DOHH2 (cell line): ENCODE measurements at regions not wholly inside any gene's neighbourhood (a gene's known extent, or its start where the extent isn't known, plus 50 kb on each side); places are given as distances from the start of the nearest gene placed in this dataset.

Experiments
- H3F3A ChIP-seq: fragments of 200-600 bp; sonication (generic), shearing (Covaris generic); 2 replicates; pipeline ENCODE4 v1.6.0; 2016; ENCODE audit warnings: antibody characterized with exemption, mild to moderate bottlenecking; ENCODE audit not compliant: control insufficient read depth, insufficient read depth
- H3K27ac ChIP-seq: fragments of 200-600 bp; sonication (generic); 2 replicates; pipeline ENCODE4 v1.5.1; 2014; ENCODE audit warnings: low read depth, mild to moderate bottlenecking, low read length, moderate library complexity
- H3K27me3 ChIP-seq: fragments of 200-600 bp; sonication (generic); 2 replicates; pipeline ENCODE4 v1.6.1; 2014; ENCODE audit warnings: mild to moderate bottlenecking, low read length, mixed read lengths; ENCODE audit not compliant: control insufficient read depth
- H3K36me3 ChIP-seq: fragments of 200-600 bp; sonication (generic); 2 replicates; pipeline ENCODE4 v1.6.1; 2014; ENCODE audit warnings: mild to moderate bottlenecking, low read length, moderate library complexity, mixed read lengths; ENCODE audit not compliant: control insufficient read depth
- H3K4me1 ChIP-seq: fragments of 200-600 bp; sonication (generic); 2 replicates; pipeline ENCODE4 v1.6.1; 2014; ENCODE audit warnings: mild to moderate bottlenecking, low read length, mixed read lengths; ENCODE audit not compliant: control insufficient read depth
- H3K4me2 ChIP-seq: fragments of 200-600 bp; sonication (generic); 2 replicates; pipeline ENCODE4 v1.6.0; 2014; ENCODE audit warnings: mild to moderate bottlenecking, low read length, moderate library complexity
- H3K4me3 ChIP-seq: fragments of 200-600 bp; sonication (generic); 2 replicates; pipeline ENCODE4 v1.5.1; 2014; ENCODE audit warnings: mild to moderate bottlenecking, low read length, mixed read lengths
- H3K79me2 ChIP-seq: fragments of 200-600 bp; sonication (generic); 2 replicates; pipeline ENCODE4 v1.6.1; 2014; ENCODE audit warnings: mild to moderate bottlenecking, low read length, mixed read lengths; ENCODE audit not compliant: control insufficient read depth
- H3K9me2 ChIP-seq: fragments of 200-600 bp; sonication (generic); replicated peaks from 2 replicates; pipeline ENCODE4 v1.6.1; 2014; ENCODE audit warnings: mild to moderate bottlenecking, low read length, mixed read lengths; ENCODE audit not compliant: control insufficient read depth
- H3K9me3 ChIP-seq: fragments of 200-600 bp; sonication (generic); 2 replicates; pipeline ENCODE4 v1.6.1; 2014; ENCODE audit warnings: antibody characterized with exemption, low read length, mixed read lengths; ENCODE audit not compliant: control insufficient read depth, insufficient read depth
- H4K20me1 ChIP-seq: fragments of 200-600 bp; sonication (generic); 2 replicates; pipeline ENCODE4 v1.6.0; 2014; ENCODE audit warnings: low read depth, mild to moderate bottlenecking, antibody characterized with exemption, low read length, moderate library complexity; ENCODE audit not compliant: control insufficient read depth, insufficient read depth
- CTCF ChIP-seq: fragments of 200-600 bp; sonication (generic); IDR thresholded peaks from one replicate; pipeline ENCODE4 v1.5.1; 2014; ENCODE audit warnings: antibody characterized with exemption, mild to moderate bottlenecking, low read depth, low read length; ENCODE audit not compliant: poor library complexity, severe bottlenecking
- EZH2phosphoT487 ChIP-seq: fragments of 200-600 bp; sonication (generic); IDR thresholded peaks from 2 replicates; pipeline ENCODE4 v1.6.1; 2017; ENCODE audit warnings: borderline replicate concordance, mild to moderate bottlenecking, antibody characterized with exemption, low read length, moderate library complexity, mixed read lengths

GRCh38 chr2:206368484-206368883, 74.8 kb upstream of the ADAM23 start:
- H3K27ac ChIP-seq, result no peak overlapping the region
- H3K9me2 ChIP-seq, result no peaks in the 10 kb centered on the region
- no peaks in the 10 kb centered on the region for H3K4me1 ChIP-seq
- no peaks in the 10 kb centered on the region for H3K36me3 ChIP-seq
- H3K4me3 ChIP-seq, result no peak overlapping the region
- H3K79me2 ChIP-seq, result no peaks in the 10 kb centered on the region
- no peaks in the 10 kb centered on the region for H3F3A ChIP-seq
- no peaks in the 10 kb centered on the region for H3K9me3 ChIP-seq
- TF ChIP-seq CTCF, result no peak
- no peak for TF ChIP-seq EZH2phosphoT487
- no peaks in the 10 kb centered on the region; the same call in 1 of the 2 replicates for H3K27me3 ChIP-seq
- H3K4me2 ChIP-seq, result no peak overlapping the region
- no peaks in the 10 kb centered on the region for H4K20me1 ChIP-seq

GRCh38 chr2:206368933-206369569, 74.3 kb upstream of the ADAM23 start:
- Histone ChIP-seq H3K4me3 (no peak overlapping the region), H3K27me3 (no peaks in the 10 kb centered on the region; the same call in 1 of the 2 replicates), H3K4me2 (no peak overlapping the region), H3K4me1 (no peaks in the 10 kb centered on the region), H3K36me3 (no peaks in the 10 kb centered on the region), H3K27ac (no peak overlapping the region), H3K79me2 (no peaks in the 10 kb centered on the region), H3F3A (no peaks in the 10 kb centered on the region), H3K9me3 (no peaks in the 10 kb centered on the region), H3K9me2 (no peaks in the 10 kb centered on the region), H4K20me1 (no peaks in the 10 kb centered on the region)
- TF ChIP-seq EZH2phosphoT487 (no peak), CTCF (no peak)

GRCh38 chr2:206375956-206376355, 67.4 kb upstream of the ADAM23 start:
- Histone ChIP-seq H3F3A (no peaks in the 10 kb centered on the region), H3K9me3 (no peaks in the 10 kb centered on the region), H3K27ac (no peak overlapping the region), H3K27me3 (no peaks in the 10 kb centered on the region), H3K4me2 (no peak overlapping the region), H3K79me2 (no peaks in the 10 kb centered on the region), H3K36me3 (no peaks in the 10 kb centered on the region), H4K20me1 (no peaks in the 10 kb centered on the region), H3K4me1 (no peaks in the 10 kb centered on the region), H3K4me3 (no peak overlapping the region), H3K9me2 (no peaks in the 10 kb centered on the region)
- TF ChIP-seq CTCF, result no peak
- TF ChIP-seq EZH2phosphoT487, result no peak
